ENCODE measurements at regions not wholly inside any gene's neighbourhood (a gene's known extent, or its start where the extent isn't known, plus 50 kb on each side); places are given as distances from the start of the nearest gene placed in this dataset.

- H3K27ac ChIP-seq (ENCODE audit: low read length): no peak overlapping the region
- no peaks in the 10 kb centered on the region for H3K9me3 ChIP-seq (ENCODE audit: control insufficient read depth, low read depth, low read length)
- no peak overlapping the region for H3K4me3 ChIP-seq (ENCODE audit: low read length)
- H3K36me3 ChIP-seq (ENCODE audit: control insufficient read depth, insufficient read depth, low read length): no peaks in the 10 kb centered on the region
- DNase-seq: peak; percentile 40 to 57
- WGBS (ENCODE audit: insufficient coverage, low lambda C conversion rate): 17% methylated on average over 1 of the region's 2 CpGs
- peaks cover 11% of the 10 kb centered on the region for H3K4me1 ChIP-seq (ENCODE audit: control insufficient read depth, insufficient read depth, low read length)
- no peaks in the 10 kb centered on the region for H3K27me3 ChIP-seq (ENCODE audit: control insufficient read depth, insufficient read depth, low read length)
Measured at GRCh38 chr3:178060407-178060806, 475.8 kb upstream of the KCNMB2 start.

- no peak overlapping the region for H3K4me3 ChIP-seq (ENCODE audit: low read length)
- WGBS (ENCODE audit: insufficient coverage, low lambda C conversion rate): 100% methylated on average over 1 of the region's 1 CpG
- H3K9me3 ChIP-seq (ENCODE audit: control insufficient read depth, low read depth, low read length): no peaks in the 10 kb centered on the region
- DNase-seq: no peak
- peaks cover 11% of the 10 kb centered on the region for H3K4me1 ChIP-seq (ENCODE audit: control insufficient read depth, insufficient read depth, low read length)
- H3K27me3 ChIP-seq (ENCODE audit: control insufficient read depth, insufficient read depth, low read length): no peaks in the 10 kb centered on the region
- no peaks in the 10 kb centered on the region for H3K36me3 ChIP-seq (ENCODE audit: control insufficient read depth, insufficient read depth, low read length)
- no peak overlapping the region for H3K27ac ChIP-seq (ENCODE audit: low read length)
Measured at GRCh38 chr3:178062126-178062525, 474.1 kb upstream of the KCNMB2 start.

- Histone ChIP-seq H3K27me3 (ENCODE audit: control insufficient read depth, insufficient read depth, low read length) (no peaks in the 10 kb centered on the region), H3K9me3 (ENCODE audit: control insufficient read depth, low read depth, low read length) (no peaks in the 10 kb centered on the region), H3K27ac (ENCODE audit: low read length) (no peak overlapping the region), H3K36me3 (ENCODE audit: control insufficient read depth, insufficient read depth, low read length) (no peaks in the 10 kb centered on the region), H3K4me3 (ENCODE audit: low read length) (no peak overlapping the region), H3K4me1 (ENCODE audit: control insufficient read depth, insufficient read depth, low read length) (peaks cover 11% of the 10 kb centered on the region)
- no peak for DNase-seq
- WGBS (ENCODE audit: insufficient coverage, low lambda C conversion rate): no CpG with 5 or more reads among the region's 1 CpG
Measured at GRCh38 chr3:178063461-178063860, 472.8 kb upstream of the KCNMB2 start.

- 100% methylated on average over 1 of the region's 1 CpG for WGBS (ENCODE audit: insufficient coverage, low lambda C conversion rate)
- Histone ChIP-seq H3K36me3 (ENCODE audit: control insufficient read depth, insufficient read depth, low read length) (no peaks in the 10 kb centered on the region), H3K9me3 (ENCODE audit: control insufficient read depth, low read depth, low read length) (no peaks in the 10 kb centered on the region), H3K4me3 (ENCODE audit: low read length) (no peak overlapping the region), H3K27me3 (ENCODE audit: control insufficient read depth, insufficient read depth, low read length) (no peaks in the 10 kb centered on the region), H3K27ac (ENCODE audit: low read length) (no peak overlapping the region), H3K4me1 (ENCODE audit: control insufficient read depth, insufficient read depth, low read length) (no peaks in the 10 kb centered on the region)
- no peak for DNase-seq
Measured at GRCh38 chr3:178067721-178068120, 468.5 kb upstream of the KCNMB2 start.

GRCh38 chr3:178072391-178073305, 463.6 kb upstream of the KCNMB2 start:
- Histone ChIP-seq H3K4me1 (ENCODE audit: control insufficient read depth, insufficient read depth, low read length) (no peaks in the 10 kb centered on the region), H3K9me3 (ENCODE audit: control insufficient read depth, low read depth, low read length) (no peaks in the 10 kb centered on the region), H3K27ac (ENCODE audit: low read length) (no peak overlapping the region), H3K4me3 (ENCODE audit: low read length) (no peak overlapping the region), H3K27me3 (ENCODE audit: control insufficient read depth, insufficient read depth, low read length) (no peaks in the 10 kb centered on the region), H3K36me3 (ENCODE audit: control insufficient read depth, insufficient read depth, low read length) (no peaks in the 10 kb centered on the region)
- WGBS (ENCODE audit: insufficient coverage, low lambda C conversion rate): 70% methylated on average over 2 of the region's 7 CpGs
- no peak for DNase-seq

GRCh38 chr3:178073366-178073765, 462.9 kb upstream of the KCNMB2 start:
- Histone ChIP-seq H3K27me3 (ENCODE audit: control insufficient read depth, insufficient read depth, low read length) (no peaks in the 10 kb centered on the region), H3K9me3 (ENCODE audit: control insufficient read depth, low read depth, low read length) (no peaks in the 10 kb centered on the region), H3K4me1 (ENCODE audit: control insufficient read depth, insufficient read depth, low read length) (no peaks in the 10 kb centered on the region), H3K36me3 (ENCODE audit: control insufficient read depth, insufficient read depth, low read length) (no peaks in the 10 kb centered on the region), H3K4me3 (ENCODE audit: low read length) (no peak overlapping the region), H3K27ac (ENCODE audit: low read length) (no peak overlapping the region)
- WGBS (ENCODE audit: insufficient coverage, low lambda C conversion rate): 100% methylated on average over 1 of the region's 3 CpGs
- DNase-seq: no peak

- H3K27me3 ChIP-seq (ENCODE audit: control insufficient read depth, insufficient read depth, low read length): no peaks in the 10 kb centered on the region
- no peaks in the 10 kb centered on the region for H3K36me3 ChIP-seq (ENCODE audit: control insufficient read depth, insufficient read depth, low read length)
- H3K9me3 ChIP-seq (ENCODE audit: control insufficient read depth, low read depth, low read length): no peaks in the 10 kb centered on the region
- no peak for DNase-seq
- no CpG with 5 or more reads among the region's 5 CpGs for WGBS (ENCODE audit: insufficient coverage, low lambda C conversion rate)
- no peaks in the 10 kb centered on the region for H3K4me1 ChIP-seq (ENCODE audit: control insufficient read depth, insufficient read depth, low read length)
- no peak overlapping the region for H3K4me3 ChIP-seq (ENCODE audit: low read length)
- H3K27ac ChIP-seq (ENCODE audit: low read length): no peak overlapping the region
Measured at GRCh38 chr3:178075344-178075743, 460.9 kb upstream of the KCNMB2 start.

- WGBS (ENCODE audit: insufficient coverage, low lambda C conversion rate): no CpG with 5 or more reads among the region's 1 CpG
- no peak overlapping the region for H3K27ac ChIP-seq (ENCODE audit: low read length)
- DNase-seq: no peak
- H3K27me3 ChIP-seq (ENCODE audit: control insufficient read depth, insufficient read depth, low read length): no peaks in the 10 kb centered on the region
- no peak overlapping the region for H3K4me3 ChIP-seq (ENCODE audit: low read length)
- no peaks in the 10 kb centered on the region for H3K9me3 ChIP-seq (ENCODE audit: control insufficient read depth, low read depth, low read length)
- H3K4me1 ChIP-seq (ENCODE audit: control insufficient read depth, insufficient read depth, low read length): peaks cover 12% of the 10 kb centered on the region
- H3K36me3 ChIP-seq (ENCODE audit: control insufficient read depth, insufficient read depth, low read length): no peaks in the 10 kb centered on the region
Measured at GRCh38 chr3:178078953-178079352, 457.3 kb upstream of the KCNMB2 start.

GRCh38 chr3:178079966-178080365, 456.3 kb upstream of the KCNMB2 start:
- no peaks in the 10 kb centered on the region for H3K27me3 ChIP-seq (ENCODE audit: control insufficient read depth, insufficient read depth, low read length)
- peaks cover 20% of the 10 kb centered on the region for H3K4me1 ChIP-seq (ENCODE audit: control insufficient read depth, insufficient read depth, low read length)
- no peak overlapping the region for H3K4me3 ChIP-seq (ENCODE audit: low read length)
- no peak for DNase-seq
- no peak overlapping the region for H3K27ac ChIP-seq (ENCODE audit: low read length)
- no peaks in the 10 kb centered on the region for H3K9me3 ChIP-seq (ENCODE audit: control insufficient read depth, low read depth, low read length)
- H3K36me3 ChIP-seq (ENCODE audit: control insufficient read depth, insufficient read depth, low read length): no peaks in the 10 kb centered on the region
- WGBS (ENCODE audit: insufficient coverage, low lambda C conversion rate): 86% methylated on average over 1 of the region's 1 CpG

- no peak overlapping the region for H3K27ac ChIP-seq (ENCODE audit: low read length)
- WGBS (ENCODE audit: insufficient coverage, low lambda C conversion rate): 70% methylated on average over 2 of the region's 4 CpGs
- H3K27me3 ChIP-seq (ENCODE audit: control insufficient read depth, insufficient read depth, low read length): no peaks in the 10 kb centered on the region
- no peak overlapping the region for H3K4me3 ChIP-seq (ENCODE audit: low read length)
- H3K4me1 ChIP-seq (ENCODE audit: control insufficient read depth, insufficient read depth, low read length): peaks cover 36% of the 10 kb centered on the region
- H3K36me3 ChIP-seq (ENCODE audit: control insufficient read depth, insufficient read depth, low read length): no peaks in the 10 kb centered on the region
- no peak for DNase-seq
- no peaks in the 10 kb centered on the region for H3K9me3 ChIP-seq (ENCODE audit: control insufficient read depth, low read depth, low read length)
Measured at GRCh38 chr3:178082326-178082906, 453.8 kb upstream of the KCNMB2 start.

All from large intestine (tissue), 3 donors.